ENCODE measurements at regions not wholly inside any gene's neighbourhood (a gene's known extent, or its start where the extent isn't known, plus 50 kb on each side); places are given as distances from the start of the nearest gene placed in this dataset.

DNA sequence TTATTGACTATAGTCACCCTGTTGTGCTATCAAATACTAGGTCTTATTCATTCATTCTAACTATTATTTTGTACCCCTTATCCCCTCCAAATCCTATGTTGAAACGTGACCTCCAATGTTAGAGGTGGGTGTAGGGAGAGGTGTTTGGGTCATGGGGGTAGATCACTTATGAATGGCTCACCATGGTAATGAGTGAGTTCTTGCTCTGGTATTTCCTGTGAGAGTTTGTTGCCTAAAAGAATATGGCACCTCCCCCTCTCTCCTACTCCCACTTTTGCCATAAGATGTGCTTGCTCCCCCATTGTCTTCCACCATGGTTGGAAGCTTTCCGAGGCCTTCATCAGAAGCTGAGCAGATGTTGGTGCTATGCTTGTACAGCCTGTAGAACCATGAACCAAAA lies 59.3 kb upstream of the BRD7 start:
- DNase-seq (no peak), ATAC-seq (ENCODE audit: low FRiP score in 2 of 2) (no peak)
- Histone ChIP-seq H3K27ac (no peak overlapping the region), H3K36me3 (no peaks in the 10 kb centered on the region), H3K9me3 (no peaks in the 10 kb centered on the region), H3K27me3 (no peaks in the 10 kb centered on the region), H3K4me3 (no peak overlapping the region), H3K4me1 (no peaks in the 10 kb centered on the region)
- WGBS, 2 donors: 80 to 86% methylated on average over 2 of the region's 2 CpGs
- TF ChIP-seq POLR2A (IDR thresholded peaks at IDR 0.05): no peak
- no peak for TF ChIP-seq POLR2AphosphoS5 (IDR thresholded peaks at IDR 0.05)
- TF ChIP-seq, protein P1, sequence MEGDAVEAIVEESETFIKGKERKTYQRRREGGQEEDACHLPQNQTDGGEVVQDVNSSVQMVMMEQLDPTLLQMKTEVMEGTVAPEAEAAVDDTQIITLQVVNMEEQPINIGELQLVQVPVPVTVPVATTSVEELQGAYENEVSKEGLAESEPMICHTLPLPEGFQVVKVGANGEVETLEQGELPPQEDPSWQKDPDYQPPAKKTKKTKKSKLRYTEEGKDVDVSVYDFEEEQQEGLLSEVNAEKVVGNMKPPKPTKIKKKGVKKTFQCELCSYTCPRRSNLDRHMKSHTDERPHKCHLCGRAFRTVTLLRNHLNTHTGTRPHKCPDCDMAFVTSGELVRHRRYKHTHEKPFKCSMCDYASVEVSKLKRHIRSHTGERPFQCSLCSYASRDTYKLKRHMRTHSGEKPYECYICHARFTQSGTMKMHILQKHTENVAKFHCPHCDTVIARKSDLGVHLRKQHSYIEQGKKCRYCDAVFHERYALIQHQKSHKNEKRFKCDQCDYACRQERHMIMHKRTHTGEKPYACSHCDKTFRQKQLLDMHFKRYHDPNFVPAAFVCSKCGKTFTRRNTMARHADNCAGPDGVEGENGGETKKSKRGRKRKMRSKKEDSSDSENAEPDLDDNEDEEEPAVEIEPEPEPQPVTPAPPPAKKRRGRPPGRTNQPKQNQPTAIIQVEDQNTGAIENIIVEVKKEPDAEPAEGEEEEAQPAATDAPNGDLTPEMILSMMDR (IDR thresholded peaks at IDR 0.05): no peak
- TF ChIP-seq EP300 (IDR thresholded peaks at IDR 0.05): no peak

DNA sequence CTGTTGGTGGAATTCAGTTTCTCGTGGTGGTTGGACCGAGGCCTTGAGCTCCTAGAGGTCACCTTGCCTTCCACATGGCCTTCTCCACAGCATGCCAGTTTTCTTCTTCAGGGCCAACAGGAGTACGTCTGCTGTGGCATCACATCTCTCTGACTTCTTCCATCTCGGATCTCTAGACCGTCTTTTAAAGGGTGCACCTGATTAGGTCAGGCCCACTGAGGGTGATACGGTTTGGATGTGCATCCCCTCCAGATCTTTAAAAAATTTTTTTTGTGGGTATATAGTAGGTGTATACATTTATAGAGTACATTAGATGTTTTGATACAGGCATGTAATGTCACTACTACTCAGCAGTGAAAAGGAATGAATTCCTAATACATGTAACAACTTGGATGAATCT lies 58.3 kb upstream of the BRD7 start:
- no peak for DNase-seq
- no peak for TF ChIP-seq POLR2A (IDR thresholded peaks at IDR 0.05)
- TF ChIP-seq, protein P1 (IDR thresholded peaks at IDR 0.05): no peak
- TF ChIP-seq EP300 (IDR thresholded peaks at IDR 0.05): no peak
- TF ChIP-seq POLR2AphosphoS5 (IDR thresholded peaks at IDR 0.05): no peak
- Histone ChIP-seq H3K27me3 (no peaks in the 10 kb centered on the region), H3K4me1 (no peaks in the 10 kb centered on the region), H3K27ac (no peak overlapping the region), H3K4me3 (no peak overlapping the region), H3K9me3 (no peaks in the 10 kb centered on the region), H3K36me3 (no peaks in the 10 kb centered on the region)
- ATAC-seq (ENCODE audit: low FRiP score in 2 of 2): no peak
- WGBS, 2 donors: 78 to 87% methylated on average over 6 of the region's 6 CpGs

DNA sequence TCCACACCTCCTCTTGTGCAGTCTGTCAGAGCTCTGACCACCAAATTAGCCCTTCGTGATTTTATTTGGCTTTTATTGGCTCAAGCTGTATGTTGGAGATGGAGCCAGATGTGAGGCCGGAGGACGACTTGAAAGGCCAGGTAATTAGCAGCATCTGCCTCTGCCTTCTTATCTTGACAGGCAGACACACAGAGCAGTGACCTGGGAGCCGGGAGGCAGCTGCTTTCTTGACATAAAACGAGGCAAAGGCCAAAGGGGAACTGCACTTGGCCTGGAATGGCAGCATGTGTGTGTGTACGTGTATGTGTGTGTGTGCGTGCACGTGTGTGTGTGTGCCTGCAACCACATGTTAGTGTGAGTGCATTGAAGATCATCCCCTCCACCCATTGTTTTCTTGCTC lies 56.9 kb upstream of the BRD7 start:
- TF ChIP-seq POLR2A (IDR thresholded peaks at IDR 0.05) (no peak), EP300 (IDR thresholded peaks at IDR 0.05) (no peak), POLR2AphosphoS5 (IDR thresholded peaks at IDR 0.05) (no peak)
- TF ChIP-seq, protein P1 (IDR thresholded peaks at IDR 0.05): no peak
- Histone ChIP-seq H3K4me1 (no peaks in the 10 kb centered on the region), H3K36me3 (no peaks in the 10 kb centered on the region), H3K4me3 (no peak overlapping the region), H3K9me3 (no peaks in the 10 kb centered on the region), H3K27ac (no peak overlapping the region), H3K27me3 (no peaks in the 10 kb centered on the region)
- ATAC-seq (ENCODE audit: low FRiP score in 2 of 2): no peak
- 35 to 45% methylated on average over 8 of the region's 8 CpGs for WGBS, 2 donors
- no peak for DNase-seq

DNA sequence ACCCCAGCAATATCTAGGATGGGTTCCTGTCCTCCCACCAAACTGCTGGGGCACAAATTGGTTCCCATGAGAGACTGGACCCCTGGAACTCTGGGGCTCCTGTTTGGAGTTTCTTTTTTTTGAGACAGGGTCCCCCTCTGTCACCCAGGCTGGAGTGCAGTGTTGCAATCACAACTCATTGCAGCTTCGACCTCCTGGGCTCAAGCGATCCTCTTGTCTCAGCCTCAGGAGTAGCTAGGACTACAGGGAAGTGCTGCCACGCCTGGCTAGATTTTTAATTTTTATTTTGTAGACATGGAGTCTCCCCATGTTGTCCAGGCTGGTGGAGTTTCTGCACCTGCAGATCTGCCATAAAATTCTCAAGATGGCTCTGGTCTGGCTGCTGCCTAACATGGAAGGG lies 56.3 kb upstream of the BRD7 start:
- no peaks in the 10 kb centered on the region for H3K27me3 ChIP-seq
- no peak overlapping the region for H3K27ac ChIP-seq
- DNase-seq (no peak), ATAC-seq (ENCODE audit: low FRiP score in 2 of 2) (no peak)
- H3K4me3 ChIP-seq: no peak overlapping the region
- TF ChIP-seq POLR2AphosphoS5 (IDR thresholded peaks at IDR 0.05) (no peak), POLR2A (IDR thresholded peaks at IDR 0.05) (no peak), EP300 (IDR thresholded peaks at IDR 0.05) (no peak)
- TF ChIP-seq, protein P1 (IDR thresholded peaks at IDR 0.05): no peak
- H3K9me3 ChIP-seq: no peaks in the 10 kb centered on the region
- WGBS, 2 donors: 82 to 100% methylated on average over 3 of the region's 3 CpGs
- H3K4me1 ChIP-seq: no peaks in the 10 kb centered on the region
- H3K36me3 ChIP-seq: no peaks in the 10 kb centered on the region

DNA sequence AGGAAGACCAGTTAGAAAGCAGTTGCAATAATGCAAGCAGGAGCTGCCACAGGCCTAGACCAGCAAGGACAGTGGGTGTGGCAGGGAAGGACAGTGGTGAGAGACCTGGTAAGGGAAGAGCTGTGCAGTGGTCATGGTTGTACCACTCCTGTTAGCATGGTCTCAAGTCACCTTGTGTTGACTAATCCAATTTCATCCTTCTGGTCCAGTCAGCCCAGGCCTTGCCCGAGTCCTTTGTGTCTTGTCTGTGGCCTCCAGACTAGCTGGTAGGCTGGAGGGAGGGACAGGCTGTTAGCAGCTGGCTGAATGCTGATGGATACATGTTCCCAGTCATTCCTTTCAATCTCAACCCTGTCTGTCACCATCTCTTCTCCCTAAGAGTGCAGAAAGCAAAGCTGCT lies 54.1 kb upstream of the BRD7 start:
- H3K27ac ChIP-seq: no peak overlapping the region
- H3K36me3 ChIP-seq: no peaks in the 10 kb centered on the region
- no peak overlapping the region for H3K4me3 ChIP-seq
- WGBS, 2 donors: 87 to 100% methylated on average over 1 of the region's 1 CpG
- ATAC-seq (ENCODE audit: low FRiP score in 2 of 2) (no peak), DNase-seq (no peak)
- no peaks in the 10 kb centered on the region for H3K27me3 ChIP-seq
- peaks cover 0 to 17% (median 15%) of the 10 kb centered on the region in 4 donors for H3K9me3 ChIP-seq
- no peaks in the 10 kb centered on the region for H3K4me1 ChIP-seq
- TF ChIP-seq EP300 (IDR thresholded peaks at IDR 0.05) (no peak), POLR2AphosphoS5 (IDR thresholded peaks at IDR 0.05) (no peak), POLR2A (IDR thresholded peaks at IDR 0.05) (no peak)
- TF ChIP-seq, protein P1 (IDR thresholded peaks at IDR 0.05): no peak

Measured in upper lobe of left lung (tissue), 6 donors.